Heart right ventricle (tissue), 16 donors: ENCODE measurements at regions not wholly inside any gene's neighbourhood (a gene's known extent, or its start where the extent isn't known, plus 50 kb on each side); places are given as distances from the start of the nearest gene placed in this dataset.

Experiments
- ATAC-seq, 8 donors: fragments of 200-7000 bp; cut with Tn5 transposase; one replicate each; pipeline ENCODE4 v1.9.1; 2020; ENCODE audit warnings: mild to moderate bottlenecking in 8 of 8, moderate library complexity in 8 of 8, moderate number of reproducible peaks in 1 of 8
- DNase-seq, 2 donors: peaks; one replicate each; pipeline ENCODE4 v3.0.0-alpha.2; 2020
- H3K27ac ChIP-seq, 10 donors: fragments of 200-600 bp; sonication (generic) in 2 of 10; one replicate each; pipeline versions ENCODE4 v1.5.0 to v1.8.0; 2020 to 2022; ENCODE audit warnings: mild to moderate bottlenecking in 3 of 10
- H3K27me3 ChIP-seq, 7 donors: fragments of 200-600 bp; one replicate each; pipeline ENCODE4 v1.8.0; 2021 to 2022; ENCODE audit warnings: mild to moderate bottlenecking in 2 of 7
- H3K36me3 ChIP-seq, 9 donors: fragments of 200-600 bp; sonication (generic) in 1 of 9; one replicate each; pipeline versions ENCODE4 v1.5.0 to v1.8.0; 2020 to 2022; ENCODE audit warnings: mild to moderate bottlenecking in 2 of 9
- H3K4me1 ChIP-seq, 9 donors: fragments of 200-600 bp; sonication (generic) in 1 of 9; one replicate each; pipeline versions ENCODE4 v1.5.0 to v1.8.0; 2020 to 2022; ENCODE audit warnings: mild to moderate bottlenecking in 4 of 9
- H3K4me3 ChIP-seq, 10 donors: fragments of 200-600 bp; sonication (generic) in 2 of 10; one replicate each; pipeline versions ENCODE4 v1.5.0 to v1.8.0; 2020 to 2022; ENCODE audit warnings: mild to moderate bottlenecking in 7 of 10, moderate library complexity in 2 of 10
- H3K9me3 ChIP-seq, 11 donors: fragments of 200-600 bp in 10 of 11; sonication (generic) in 2 of 11; one replicate each; pipeline versions ENCODE4 v1.5.0 to v1.8.0; 2013 to 2022; ENCODE audit warnings: mild to moderate bottlenecking in 2 of 11, control low read depth in 1 of 11, moderate library complexity in 1 of 11
- WGBS, 2 donors: extraction: QIAGEN DNeasy Blood & Tissue Kit; methylation state at CpG; one replicate each; pipeline ENCODE4 v1.1.7; 2013; ENCODE audit warnings: inconsistent platforms in 1 of 2; 5-methylcytosine and 5-hydroxymethylcytosine counted together
- intact Hi-C, 10 donors: fragments of 100-400 bp; cut with DNase I; formaldehyde crosslinking; loops; one replicate each; pipeline versions ENCODE4 v1.11.1 to v1.14.2; 2022
- TF ChIP-seq, protein P1 (sequence below), 9 donors: fragments of 200-600 bp; sonication (generic) in 2 of 9; IDR thresholded peaks; one replicate each; pipeline versions ENCODE4 v1.5.0 to v1.8.0; 2021 to 2022; ENCODE audit warnings: antibody characterized with exemption in 9 of 9, mild to moderate bottlenecking in 5 of 9, moderate library complexity in 1 of 9
- donor health status: Arrhythmogenic right ventricular cardiomyopathy.
- donor health status: ischemic (EF 13 %, LVEDD 7.1; RV severe dilation, severe dysfunction).
- donor health status: healthy with polysubstance abuse.
- donor health status: DM: no; HTN: yes; CAD: no.
- donor health status: DM: no; HTN: no; CAD: no.
- donor health status: ischemic (EF 25% LVEDD 6.9; RV normal size, moderate dysfunction).
- donor health status: ischemic (EF 25% LVEDD 5.7; RV mildly dilated, moderate dysfunction).
- donor health status: healthy.
- donor health status: DM: yes; HTN: yes; CAD: no.
- donor health status: Ischemic cardiomyopathy.
- donor health status: ischemic (EF 35%, LVEDD 5.7; RV mildly dilated, moderate dysfunction).
- donor health status: nonischemic (EF 11% LVEDD 7.7; RV severe dilation, severe dysfunction).
- donor health status: DM: yes; HTN: yes; CAD: no.
- donor health status: PGD.
- donor health status: ischemic (EF 29% LVEDD 5.4; RV normal size, mild dysfunction).
- donor health status: nonischemic (EF 23%, LVEDD 6.1; RV moderate dilation, normal function).

GRCh38 chr5:145205546-145205945 is 629.6 kb downstream of the PRELID2 start:
- no peak overlapping the region for H3K4me3 ChIP-seq
- DNase-seq, result no peak
- no peaks in the 10 kb centered on the region for H3K4me1 ChIP-seq
- no peaks in the 10 kb centered on the region for H3K36me3 ChIP-seq
- ATAC-seq, result no peak
- intact Hi-C loops, result no loop called here
- TF ChIP-seq, protein P1, sequence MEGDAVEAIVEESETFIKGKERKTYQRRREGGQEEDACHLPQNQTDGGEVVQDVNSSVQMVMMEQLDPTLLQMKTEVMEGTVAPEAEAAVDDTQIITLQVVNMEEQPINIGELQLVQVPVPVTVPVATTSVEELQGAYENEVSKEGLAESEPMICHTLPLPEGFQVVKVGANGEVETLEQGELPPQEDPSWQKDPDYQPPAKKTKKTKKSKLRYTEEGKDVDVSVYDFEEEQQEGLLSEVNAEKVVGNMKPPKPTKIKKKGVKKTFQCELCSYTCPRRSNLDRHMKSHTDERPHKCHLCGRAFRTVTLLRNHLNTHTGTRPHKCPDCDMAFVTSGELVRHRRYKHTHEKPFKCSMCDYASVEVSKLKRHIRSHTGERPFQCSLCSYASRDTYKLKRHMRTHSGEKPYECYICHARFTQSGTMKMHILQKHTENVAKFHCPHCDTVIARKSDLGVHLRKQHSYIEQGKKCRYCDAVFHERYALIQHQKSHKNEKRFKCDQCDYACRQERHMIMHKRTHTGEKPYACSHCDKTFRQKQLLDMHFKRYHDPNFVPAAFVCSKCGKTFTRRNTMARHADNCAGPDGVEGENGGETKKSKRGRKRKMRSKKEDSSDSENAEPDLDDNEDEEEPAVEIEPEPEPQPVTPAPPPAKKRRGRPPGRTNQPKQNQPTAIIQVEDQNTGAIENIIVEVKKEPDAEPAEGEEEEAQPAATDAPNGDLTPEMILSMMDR (IDR thresholded peaks at IDR 0.05), result no peak
- H3K27me3 ChIP-seq, result no peaks in the 10 kb centered on the region
- WGBS, 2 donors, result 71 to 76% methylated on average over 4 of the region's 4 CpGs
- H3K9me3 ChIP-seq, result peaks cover 0 to 3% (median 0%) of the 10 kb centered on the region in 11 donors
- H3K27ac ChIP-seq, result no peak overlapping the region

GRCh38 chr5:145204743-145205142 is 630.4 kb downstream of the PRELID2 start:
- Histone ChIP-seq H3K27me3 (no peaks in the 10 kb centered on the region), H3K4me3 (no peak overlapping the region), H3K27ac (no peak overlapping the region), H3K36me3 (no peaks in the 10 kb centered on the region), H3K9me3 (no peaks in the 10 kb centered on the region), H3K4me1 (no peaks in the 10 kb centered on the region)
- TF ChIP-seq, protein P1 (IDR thresholded peaks at IDR 0.05), result no peak
- WGBS, 2 donors, result 48 to 53% methylated on average over 2 of the region's 2 CpGs
- no peak for DNase-seq
- intact Hi-C loops, result no loop called here
- ATAC-seq, result no peak

GRCh38 chr5:145203193-145203592 is 631.9 kb downstream of the PRELID2 start:
- TF ChIP-seq, protein P1 (IDR thresholded peaks at IDR 0.05), result no peak
- Histone ChIP-seq H3K27me3 (no peaks in the 10 kb centered on the region), H3K4me1 (no peaks in the 10 kb centered on the region), H3K36me3 (no peaks in the 10 kb centered on the region), H3K27ac (no peak overlapping the region), H3K9me3 (no peaks in the 10 kb centered on the region), H3K4me3 (no peak overlapping the region)
- WGBS, 2 donors, result 36 to 74% methylated on average over 2 of the region's 2 CpGs
- intact Hi-C loops, result no loop called here
- no peak for ATAC-seq
- DNase-seq, result no peak

- Histone ChIP-seq H3K9me3 (no peaks in the 10 kb centered on the region), H3K4me3 (no peak overlapping the region), H3K36me3 (no peaks in the 10 kb centered on the region), H3K4me1 (no peaks in the 10 kb centered on the region), H3K27ac (no peak overlapping the region), H3K27me3 (no peaks in the 10 kb centered on the region)
- TF ChIP-seq, protein P1 (IDR thresholded peaks at IDR 0.05), result no peak
- intact Hi-C loops, result no loop called here
- ATAC-seq, result no peak
- DNase-seq, result no peak
- 78 to 91% methylated on average over 1 of the region's 1 CpG for WGBS, 2 donors
Measured at GRCh38 chr5:145198525-145199260, 636.4 kb downstream of the PRELID2 start.
